ENCODE measurements at regions not wholly inside any gene's neighbourhood (a gene's known extent, or its start where the extent isn't known, plus 50 kb on each side); places are given as distances from the start of the nearest gene placed in this dataset.

DNA sequence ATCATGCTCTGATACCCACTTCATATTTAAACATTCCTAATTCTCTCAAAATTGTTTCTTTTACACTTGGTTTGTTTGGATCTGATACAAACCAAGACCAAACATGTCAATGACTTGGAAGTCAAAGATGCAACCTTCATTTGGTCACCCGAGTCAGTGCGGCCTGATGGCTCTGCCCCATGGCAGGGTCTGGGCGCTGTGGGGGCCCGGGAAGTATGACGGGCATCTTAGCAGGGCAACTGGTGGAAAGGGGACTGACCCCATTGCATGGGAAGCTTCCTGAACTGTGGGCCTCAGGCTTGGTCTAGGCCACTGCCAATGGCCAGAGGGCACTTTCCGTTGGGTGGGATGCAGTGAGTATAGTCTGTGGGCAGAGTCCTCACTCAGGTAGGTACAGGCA lies 178.0 kb downstream of the KATNIP start:
- TF ChIP-seq POLR2A (IDR thresholded peaks at IDR 0.05) = no peak
- TF ChIP-seq, protein P1, sequence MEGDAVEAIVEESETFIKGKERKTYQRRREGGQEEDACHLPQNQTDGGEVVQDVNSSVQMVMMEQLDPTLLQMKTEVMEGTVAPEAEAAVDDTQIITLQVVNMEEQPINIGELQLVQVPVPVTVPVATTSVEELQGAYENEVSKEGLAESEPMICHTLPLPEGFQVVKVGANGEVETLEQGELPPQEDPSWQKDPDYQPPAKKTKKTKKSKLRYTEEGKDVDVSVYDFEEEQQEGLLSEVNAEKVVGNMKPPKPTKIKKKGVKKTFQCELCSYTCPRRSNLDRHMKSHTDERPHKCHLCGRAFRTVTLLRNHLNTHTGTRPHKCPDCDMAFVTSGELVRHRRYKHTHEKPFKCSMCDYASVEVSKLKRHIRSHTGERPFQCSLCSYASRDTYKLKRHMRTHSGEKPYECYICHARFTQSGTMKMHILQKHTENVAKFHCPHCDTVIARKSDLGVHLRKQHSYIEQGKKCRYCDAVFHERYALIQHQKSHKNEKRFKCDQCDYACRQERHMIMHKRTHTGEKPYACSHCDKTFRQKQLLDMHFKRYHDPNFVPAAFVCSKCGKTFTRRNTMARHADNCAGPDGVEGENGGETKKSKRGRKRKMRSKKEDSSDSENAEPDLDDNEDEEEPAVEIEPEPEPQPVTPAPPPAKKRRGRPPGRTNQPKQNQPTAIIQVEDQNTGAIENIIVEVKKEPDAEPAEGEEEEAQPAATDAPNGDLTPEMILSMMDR (IDR thresholded peaks at IDR 0.05) = no peak
- TF ChIP-seq POLR2AphosphoS5 (IDR thresholded peaks at IDR 0.05) = no peak
